ENCODE measurements at regions not wholly inside any gene's neighbourhood (a gene's known extent, or its start where the extent isn't known, plus 50 kb on each side); places are given as distances from the start of the nearest gene placed in this dataset.

- H2AFZ ChIP-seq (ENCODE audit: control insufficient read depth, low read length), result no peak overlapping the region
- no peaks in the 10 kb centered on the region for H3K9me1 ChIP-seq (ENCODE audit: control insufficient read depth, extremely low read depth, insufficient read depth, low read length)
- H3K27me3 ChIP-seq (ENCODE audit: control insufficient read depth, extremely low read depth, insufficient read depth, low read length), result peaks cover 6% of the 10 kb centered on the region
- H3K9ac ChIP-seq (ENCODE audit: control insufficient read depth, extremely low read depth, insufficient read depth, low read length), result no peak overlapping the region
- no peaks in the 10 kb centered on the region for H4K20me1 ChIP-seq (ENCODE audit: control insufficient read depth, extremely low read depth, insufficient read depth, low read length)
- H3K9me3 ChIP-seq (ENCODE audit: control insufficient read depth, low read depth, low read length), result no peaks in the 10 kb centered on the region
- no peak overlapping the region for H3K4me2 ChIP-seq (ENCODE audit: control insufficient read depth, extremely low read depth, insufficient read depth, low read depth, low read length)
- TF ChIP-seq CTCF (optimal IDR thresholded peaks at IDR 0.05 in 1 of 3, IDR thresholded peaks at IDR 0.05 in 1 of 3, conservative IDR thresholded peaks at IDR 0.05 in 1 of 3; ENCODE audit: extremely low read depth in 1 of 3, insufficient read depth in 2 of 3, low read length in 3 of 3), result no peak
- no peak for TF ChIP-seq EZH2 (IDR thresholded peaks at IDR 0.05; ENCODE audit: low read length)
- H3K4me1 ChIP-seq (ENCODE audit: control insufficient read depth, extremely low read depth, insufficient read depth, low read length), result no peaks in the 10 kb centered on the region
- dilution Hi-C loops (cut with MboI; ENCODE audit: extremely low pct_ligation_motif_present, low sequenced_read_pairs), result no loop called here
- FAIRE-seq (no peak), DNase-seq (ENCODE audit: low read depth, low spot score) (no peak)
- no peak overlapping the region for H3K4me3 ChIP-seq (ENCODE audit: control insufficient read depth in 2 of 3, extremely low read depth in 1 of 3, insufficient read depth in 2 of 3, low read depth in 1 of 3, low read length in 3 of 3)
- no peaks in the 10 kb centered on the region for H3K36me3 ChIP-seq (ENCODE audit: control insufficient read depth in 2 of 2, extremely low read depth in 1 of 2, insufficient read depth in 2 of 2, low read length in 2 of 2)
- no peak overlapping the region for H3K27ac ChIP-seq (ENCODE audit: control insufficient read depth, insufficient read depth, low read length)
- H3K79me2 ChIP-seq (ENCODE audit: control insufficient read depth, insufficient read depth, low read length), result no peaks in the 10 kb centered on the region
Observed at GRCh38 chr1:30267046-30267445, 456.3 kb downstream of the MATN1 start.

- Histone ChIP-seq H4K20me1 (ENCODE audit: control insufficient read depth, extremely low read depth, insufficient read depth, low read length) (no peaks in the 10 kb centered on the region), H3K4me2 (ENCODE audit: control insufficient read depth, extremely low read depth, insufficient read depth, low read depth, low read length) (no peak overlapping the region), H2AFZ (ENCODE audit: control insufficient read depth, low read length) (no peak overlapping the region), H3K9me3 (ENCODE audit: control insufficient read depth, low read depth, low read length) (no peaks in the 10 kb centered on the region), H3K4me1 (ENCODE audit: control insufficient read depth, extremely low read depth, insufficient read depth, low read length) (no peaks in the 10 kb centered on the region), H3K27me3 (ENCODE audit: control insufficient read depth, extremely low read depth, insufficient read depth, low read length) (peaks cover 3% of the 10 kb centered on the region), H3K36me3 (ENCODE audit: control insufficient read depth in 2 of 2, extremely low read depth in 1 of 2, insufficient read depth in 2 of 2, low read length in 2 of 2) (no peaks in the 10 kb centered on the region), H3K4me3 (ENCODE audit: control insufficient read depth in 2 of 3, extremely low read depth in 1 of 3, insufficient read depth in 2 of 3, low read depth in 1 of 3, low read length in 3 of 3) (no peak overlapping the region), H3K9ac (ENCODE audit: control insufficient read depth, extremely low read depth, insufficient read depth, low read length) (no peak overlapping the region), H3K27ac (ENCODE audit: control insufficient read depth, insufficient read depth, low read length) (no peak overlapping the region), H3K79me2 (ENCODE audit: control insufficient read depth, insufficient read depth, low read length) (no peaks in the 10 kb centered on the region), H3K9me1 (ENCODE audit: control insufficient read depth, extremely low read depth, insufficient read depth, low read length) (no peaks in the 10 kb centered on the region)
- TF ChIP-seq EZH2 (IDR thresholded peaks at IDR 0.05; ENCODE audit: low read length) (no peak), CTCF (optimal IDR thresholded peaks at IDR 0.05 in 1 of 3, IDR thresholded peaks at IDR 0.05 in 1 of 3, conservative IDR thresholded peaks at IDR 0.05 in 1 of 3; ENCODE audit: extremely low read depth in 1 of 3, insufficient read depth in 2 of 3, low read length in 3 of 3) (no peak)
- FAIRE-seq (no peak), DNase-seq (ENCODE audit: low read depth, low spot score) (no peak)
- dilution Hi-C loops (cut with MboI; ENCODE audit: extremely low pct_ligation_motif_present, low sequenced_read_pairs), result no loop called here
Observed at GRCh38 chr1:30265127-30266070, 458.0 kb downstream of the MATN1 start.

Data from keratinocyte (primary cell).